Psoas muscle (tissue), 7 donors: ENCODE measurements at regions not wholly inside any gene's neighbourhood (a gene's known extent, or its start where the extent isn't known, plus 50 kb on each side); places are given as distances from the start of the nearest gene placed in this dataset.

ENCODE experiments used
- ATAC-seq, 4 donors: fragments of 200-7000 bp; cut with Tn5 transposase; one replicate each; pipeline ENCODE4 v1.9.1; 2020; ENCODE audit warnings: moderate library complexity in 3 of 4, mild to moderate bottlenecking in 2 of 4
- DNase-seq, 2 donors: peaks; one replicate each; pipeline ENCODE4 v3.0.0-alpha.2; 2020
- H3K27ac ChIP-seq: fragments of 200-600 bp; one replicate; pipeline ENCODE4 v1.8.0; 2022
- H3K27me3 ChIP-seq, 3 donors: fragments of 200-600 bp in 1 of 3; one replicate each; pipeline versions ENCODE4 v1.6.1 to v1.8.0; 2013 to 2022; ENCODE audit warnings: low read length in 2 of 3, mild to moderate bottlenecking in 2 of 3, moderate library complexity in 1 of 3; ENCODE audit not compliant: insufficient read depth in 3 of 3
- H3K36me3 ChIP-seq, 2 donors: fragments of 200-600 bp in 1 of 2; one replicate each; pipeline versions ENCODE4 v1.6.1 to v1.8.0; 2013 to 2022; ENCODE audit warnings: low read depth in 1 of 2, mild to moderate bottlenecking in 1 of 2, moderate library complexity in 1 of 2; ENCODE audit not compliant: insufficient read depth in 1 of 2
- H3K4me1 ChIP-seq: fragments of 200-600 bp; one replicate; pipeline ENCODE4 v1.8.0; 2022
- H3K4me3 ChIP-seq: fragments of 200-600 bp; one replicate; pipeline ENCODE4 v1.8.0; 2022; ENCODE audit warnings: mild to moderate bottlenecking
- H3K9me3 ChIP-seq: fragments of 200-600 bp; one replicate; pipeline ENCODE4 v1.8.0; 2022
- WGBS, 3 donors: extraction: QIAGEN DNeasy Blood & Tissue Kit; methylation state at CpG; one replicate each; pipeline versions ENCODE4 v1.1.6 to v1.1.7; 2013; 5-methylcytosine and 5-hydroxymethylcytosine counted together
- intact Hi-C, 2 donors: fragments of 100-400 bp; cut with DNase I; formaldehyde crosslinking; loops; one replicate each; pipeline versions ENCODE4 v1.11.0 to v1.14.2; 2022
- TF ChIP-seq, protein P1 (sequence below): fragments of 200-600 bp; IDR thresholded peaks from one replicate; pipeline ENCODE4 v1.8.0; 2022; ENCODE audit warnings: antibody characterized with exemption
- donor health status: healthy with polysubstance abuse.
- donor health status: DM: no; HTN: no; CAD: no; lungs with moderate emphysema.
- donor health status: Bipolar disorder and iron deficiency.
- donor health status: healthy.
- donor health status: DM: yes; HTN: yes; CAD: no.
- donor health status: DM: no; HTN: no; CAD: no.
- donor health status: DM: yes; HTN: yes; CAD: no.

DNA sequence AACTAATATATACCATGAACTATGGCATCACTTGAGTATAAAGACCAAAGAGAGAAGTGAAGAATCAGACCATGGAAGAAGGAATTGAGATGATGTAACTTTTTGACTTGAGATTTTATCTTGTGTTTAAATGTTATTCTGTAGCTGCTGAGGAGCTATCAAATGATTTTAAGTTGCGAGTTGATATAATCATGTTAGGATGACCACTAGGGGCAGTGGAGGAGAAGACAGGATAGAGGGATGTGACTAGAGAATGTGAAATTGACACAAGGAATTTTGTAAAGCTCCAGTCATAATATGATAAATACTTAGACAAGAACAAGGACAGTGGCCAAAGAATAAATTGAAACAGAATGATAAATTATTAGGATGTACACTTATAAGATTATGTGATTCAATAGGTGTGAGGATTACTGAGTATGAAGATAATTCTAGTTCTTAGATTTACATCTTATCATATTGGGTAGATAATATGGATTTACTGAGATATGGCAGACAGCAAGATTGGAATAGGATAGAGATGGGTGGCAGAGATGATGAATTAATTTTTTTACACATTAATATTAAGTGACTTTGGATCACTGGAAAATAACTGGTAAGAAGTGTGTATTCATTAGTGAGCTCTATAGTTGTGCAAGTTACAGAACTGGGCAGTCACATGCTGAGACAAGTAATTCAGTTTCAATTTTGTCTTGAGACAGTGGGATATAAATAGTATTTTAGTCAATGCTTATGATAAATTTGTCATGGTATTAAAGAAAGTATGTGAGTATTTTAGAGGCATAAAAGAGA, 816.0 kb upstream of the PCDH10 start:
- Histone ChIP-seq H3K36me3 (no peaks in the 10 kb centered on the region), H3K27me3 (no peaks in the 10 kb centered on the region), H3K4me3 (no peak overlapping the region), H3K27ac (no peak overlapping the region), H3K9me3 (no peaks in the 10 kb centered on the region), H3K4me1 (no peaks in the 10 kb centered on the region)
- intact Hi-C loops, result no loop called here
- 81 to 88% (median 83%) methylated on average over 1 of the region's 1 CpG for WGBS, 3 donors
- DNase-seq (no peak), ATAC-seq (no peak)
- TF ChIP-seq, protein P1, sequence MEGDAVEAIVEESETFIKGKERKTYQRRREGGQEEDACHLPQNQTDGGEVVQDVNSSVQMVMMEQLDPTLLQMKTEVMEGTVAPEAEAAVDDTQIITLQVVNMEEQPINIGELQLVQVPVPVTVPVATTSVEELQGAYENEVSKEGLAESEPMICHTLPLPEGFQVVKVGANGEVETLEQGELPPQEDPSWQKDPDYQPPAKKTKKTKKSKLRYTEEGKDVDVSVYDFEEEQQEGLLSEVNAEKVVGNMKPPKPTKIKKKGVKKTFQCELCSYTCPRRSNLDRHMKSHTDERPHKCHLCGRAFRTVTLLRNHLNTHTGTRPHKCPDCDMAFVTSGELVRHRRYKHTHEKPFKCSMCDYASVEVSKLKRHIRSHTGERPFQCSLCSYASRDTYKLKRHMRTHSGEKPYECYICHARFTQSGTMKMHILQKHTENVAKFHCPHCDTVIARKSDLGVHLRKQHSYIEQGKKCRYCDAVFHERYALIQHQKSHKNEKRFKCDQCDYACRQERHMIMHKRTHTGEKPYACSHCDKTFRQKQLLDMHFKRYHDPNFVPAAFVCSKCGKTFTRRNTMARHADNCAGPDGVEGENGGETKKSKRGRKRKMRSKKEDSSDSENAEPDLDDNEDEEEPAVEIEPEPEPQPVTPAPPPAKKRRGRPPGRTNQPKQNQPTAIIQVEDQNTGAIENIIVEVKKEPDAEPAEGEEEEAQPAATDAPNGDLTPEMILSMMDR, result peak; percentile 16

DNA sequence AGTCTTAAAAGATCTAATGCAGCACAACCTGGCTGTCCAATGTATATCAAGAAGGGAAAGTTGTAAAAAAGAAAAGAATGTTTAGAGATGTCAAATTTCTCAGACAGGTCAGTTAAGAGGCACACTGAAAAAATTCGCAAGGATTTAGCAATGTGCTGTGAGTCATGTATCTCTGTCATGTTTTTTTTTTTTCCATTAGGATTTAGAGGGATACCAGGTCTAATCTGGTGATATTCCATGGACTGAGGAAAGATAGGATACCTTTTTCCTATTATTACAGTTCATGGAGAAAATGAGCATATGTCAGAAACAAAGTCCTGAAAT, 815.4 kb upstream of the PCDH10 start:
- H3K4me1 ChIP-seq, result no peaks in the 10 kb centered on the region
- no peak overlapping the region for H3K27ac ChIP-seq
- 77 to 82% (median 81%) methylated on average over 1 of the region's 1 CpG for WGBS, 3 donors
- no peak overlapping the region for H3K4me3 ChIP-seq
- H3K9me3 ChIP-seq, result no peaks in the 10 kb centered on the region
- TF ChIP-seq, protein P1, result no peak
- no peaks in the 10 kb centered on the region for H3K27me3 ChIP-seq
- H3K36me3 ChIP-seq, result no peaks in the 10 kb centered on the region
- DNase-seq, result no peak
- intact Hi-C loops, result no loop called here
- ATAC-seq, result no peak

DNA sequence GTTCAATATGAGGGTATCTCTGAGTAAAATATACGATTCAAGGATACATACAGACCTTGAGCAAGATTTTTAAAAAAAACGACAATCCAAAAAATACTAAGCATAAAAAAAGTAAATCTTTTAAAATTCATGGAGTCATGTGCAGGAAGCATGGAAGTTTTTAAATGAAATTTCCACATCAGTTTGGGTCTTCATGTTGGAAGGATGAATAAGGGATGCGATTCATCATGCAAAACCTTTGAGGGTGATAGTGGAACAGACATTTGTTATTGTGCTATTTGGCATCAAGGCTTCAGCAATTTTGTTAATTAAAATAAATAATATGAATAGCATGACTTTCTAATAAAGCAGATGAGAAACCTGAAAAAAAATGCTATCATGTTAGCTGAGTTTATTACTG, 815.0 kb upstream of the PCDH10 start:
- Histone ChIP-seq H3K4me1 (no peaks in the 10 kb centered on the region), H3K27ac (no peak overlapping the region), H3K27me3 (no peaks in the 10 kb centered on the region), H3K9me3 (no peaks in the 10 kb centered on the region), H3K4me3 (no peak overlapping the region), H3K36me3 (no peaks in the 10 kb centered on the region)
- intact Hi-C loops, result no loop called here
- TF ChIP-seq, protein P1, result no peak
- DNase-seq (no peak), ATAC-seq (no peak)
- WGBS, 3 donors, result 32 to 57% (median 43%) methylated on average over 3 of the region's 3 CpGs

DNA sequence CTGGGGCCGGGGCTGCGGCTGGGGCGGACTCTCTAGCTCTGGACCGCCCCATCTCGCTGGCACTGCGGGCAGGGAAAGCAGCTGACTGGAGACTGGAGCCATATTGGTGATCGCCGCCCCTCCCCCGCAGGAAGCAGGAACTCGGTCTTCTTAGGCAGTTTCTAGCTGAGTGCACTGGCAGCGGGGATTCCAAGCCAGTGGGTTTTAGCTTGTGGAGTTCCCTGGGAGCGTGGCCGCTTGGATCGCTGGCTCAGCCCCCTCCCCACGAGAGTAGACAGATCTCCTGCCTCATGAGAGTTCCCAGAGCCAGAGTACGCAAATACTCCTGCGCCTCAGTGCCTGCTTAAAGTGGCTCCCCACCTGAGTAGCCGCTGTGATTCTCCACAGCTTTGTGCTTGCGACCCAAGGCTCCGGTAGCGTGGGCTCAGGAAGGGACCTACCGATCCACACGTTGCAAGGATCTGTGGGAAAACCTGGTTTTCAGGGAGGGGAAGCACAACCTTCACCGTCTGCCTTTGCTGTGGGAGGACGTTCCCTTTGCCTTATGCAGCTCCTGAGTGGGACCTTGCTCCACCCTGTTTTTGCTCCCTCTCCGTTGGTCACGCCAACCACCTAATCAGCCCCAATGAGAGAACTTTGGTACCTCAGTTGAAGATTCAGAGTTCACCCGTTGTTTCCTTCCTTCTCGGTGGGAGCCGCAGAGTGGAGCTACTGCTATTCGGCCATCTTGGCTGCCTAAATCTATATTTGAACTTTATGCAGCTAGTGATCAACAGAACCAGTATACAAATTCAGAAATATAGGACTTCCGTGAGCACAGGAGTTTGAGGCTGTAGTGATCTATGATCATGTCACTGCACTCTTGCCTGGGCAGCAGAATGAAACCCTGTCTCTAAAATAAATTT, 803.9 kb upstream of the PCDH10 start:
- TF ChIP-seq, protein P1, result no peak
- H3K27me3 ChIP-seq, result no peaks in the 10 kb centered on the region
- no peak for DNase-seq
- 95 to 96% (median 96%) methylated on average over 32 of the region's 32 CpGs for WGBS, 3 donors
- no peak overlapping the region for H3K4me3 ChIP-seq
- no peak for ATAC-seq
- intact Hi-C loops, result no loop called here
- H3K27ac ChIP-seq, result no peak overlapping the region
- no peaks in the 10 kb centered on the region for H3K36me3 ChIP-seq
- no peaks in the 10 kb centered on the region for H3K4me1 ChIP-seq
- H3K9me3 ChIP-seq, result no peaks in the 10 kb centered on the region
